HuH-7 (cell line): ENCODE measurements at regions not wholly inside any gene's neighbourhood (a gene's known extent, or its start where the extent isn't known, plus 50 kb on each side); places are given as distances from the start of the nearest gene placed in this dataset.
"Not testable (repeated sequence)": the region's sequence is repeated elsewhere in the genome, so short reads cannot be mapped to it uniquely, and the experiment has no call there.

ENCODE experiments used
- DNase-seq: peaks from one replicate; pipeline ENCODE4 v3.0.0; 2011; ENCODE audit warnings: low spot score

DNA sequence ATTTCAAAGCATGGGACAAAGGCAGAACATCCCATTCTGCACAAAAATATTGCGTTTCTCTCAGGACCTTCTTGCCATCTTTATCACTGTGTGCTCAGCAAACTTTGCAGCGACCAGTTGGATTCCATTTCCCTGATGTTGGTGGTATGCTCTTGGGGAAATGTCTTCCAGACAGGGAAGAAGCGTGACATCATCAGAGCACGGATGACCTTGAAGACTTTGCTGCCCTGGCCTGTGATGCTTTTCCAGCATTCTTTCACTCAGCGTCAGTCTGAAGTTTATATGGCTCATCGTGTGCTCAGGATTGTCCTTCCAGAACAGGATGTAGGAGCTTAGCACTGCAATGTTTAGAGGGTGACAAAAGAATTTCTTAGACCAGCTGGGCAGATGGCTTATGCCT, 131.4 kb upstream of the F3 start:
- DNase-seq, result no peak

DNA sequence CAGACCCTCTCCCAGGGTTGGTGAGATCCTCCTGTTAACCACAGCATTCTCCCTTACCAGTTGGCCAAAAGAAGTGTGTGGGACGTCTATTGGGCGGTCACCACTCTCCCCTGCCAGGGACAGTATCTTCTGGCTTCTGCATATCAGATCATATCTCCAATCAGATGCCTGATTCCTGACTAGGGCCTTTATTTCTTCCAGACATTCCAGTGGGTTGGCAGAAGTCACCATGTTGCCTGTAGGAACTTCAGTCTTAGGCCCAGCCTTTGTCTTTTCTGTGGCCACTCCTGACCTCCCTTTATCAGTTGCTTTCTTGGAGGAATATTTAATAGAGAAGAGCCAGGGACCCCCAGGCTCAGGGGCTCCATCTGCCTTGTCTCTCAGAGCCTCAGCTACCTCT, 130.4 kb upstream of the F3 start:
- DNase-seq, result no peak

DNA sequence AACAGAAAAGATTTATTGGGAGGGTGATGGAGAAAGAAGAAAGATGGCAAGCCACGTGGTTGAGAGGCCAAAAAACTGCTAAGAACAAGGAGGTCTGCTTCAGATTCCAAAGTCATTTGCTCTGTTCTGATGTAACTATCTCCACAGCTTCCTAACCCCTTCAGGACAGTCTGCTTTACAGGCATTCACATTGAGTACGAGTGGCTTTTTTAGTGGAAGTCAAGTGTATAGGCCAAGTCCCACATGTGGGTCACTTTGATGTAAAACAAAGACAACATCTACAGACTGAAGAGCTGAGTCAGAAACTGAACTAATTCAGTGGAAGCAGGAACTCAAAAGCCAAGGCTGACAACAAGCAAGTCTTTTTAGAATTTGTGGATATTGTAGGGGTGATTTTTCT, 128.7 kb upstream of the F3 start:
- no peak for DNase-seq

DNA sequence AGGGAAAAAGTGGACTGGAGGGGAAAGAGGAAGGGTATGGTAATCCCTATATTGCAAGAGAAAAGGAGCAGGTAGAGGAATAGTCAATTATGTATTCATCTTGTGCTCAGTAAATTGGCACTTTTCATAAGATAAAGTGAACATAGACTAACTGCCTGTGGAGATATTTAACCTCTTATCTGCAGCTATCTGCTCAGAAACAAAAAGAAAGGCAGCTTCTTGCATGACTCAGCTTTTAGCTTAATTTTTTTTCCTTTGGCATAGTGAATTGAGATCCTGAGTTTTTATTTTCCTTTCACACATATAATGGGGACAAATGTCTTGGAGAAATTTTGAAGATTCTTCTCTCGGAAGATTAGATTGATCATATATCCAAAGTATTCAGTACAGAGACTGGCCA, 127.6 kb upstream of the F3 start:
- no peak for DNase-seq

DNA sequence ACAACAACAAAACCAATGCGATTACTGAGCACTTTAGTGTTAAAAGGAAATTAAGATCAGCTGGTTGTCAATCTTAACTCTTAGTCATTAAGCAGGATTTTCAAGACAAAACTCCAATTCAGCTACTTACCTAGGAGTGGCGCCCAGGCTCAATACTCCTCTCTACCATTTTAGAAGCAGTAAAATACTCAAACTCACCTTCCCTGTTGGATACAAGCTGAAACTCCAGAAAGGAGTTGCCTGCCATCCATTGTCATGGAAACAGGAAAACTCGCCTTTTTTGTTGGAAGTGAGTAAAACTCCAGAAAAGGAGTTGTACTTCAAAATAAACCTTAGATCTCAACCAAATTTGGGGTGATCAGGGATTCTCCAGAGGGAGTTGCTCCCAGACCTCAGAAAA, 127.0 kb upstream of the F3 start:
- no peak for DNase-seq

DNA sequence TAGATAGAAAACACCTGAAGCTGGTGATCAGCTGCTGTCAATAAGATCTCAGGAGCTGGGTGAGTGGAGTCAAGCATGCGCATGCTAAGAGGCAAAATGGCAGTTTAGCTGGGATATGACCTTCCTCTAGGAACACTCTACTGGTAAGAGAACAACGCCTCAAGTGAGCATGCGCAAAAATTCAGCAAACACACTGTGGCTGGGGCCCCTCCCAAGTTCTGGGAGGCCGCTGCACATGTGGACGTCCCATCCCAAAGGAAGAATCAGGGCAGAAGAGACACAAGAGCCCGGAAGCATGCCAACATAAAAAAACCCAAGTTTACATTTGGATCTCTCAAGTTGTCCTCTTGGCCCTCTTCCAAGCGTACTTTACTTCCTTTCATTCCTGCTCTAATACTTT, 126.3 kb upstream of the F3 start:
- DNase-seq, result no peak

DNA sequence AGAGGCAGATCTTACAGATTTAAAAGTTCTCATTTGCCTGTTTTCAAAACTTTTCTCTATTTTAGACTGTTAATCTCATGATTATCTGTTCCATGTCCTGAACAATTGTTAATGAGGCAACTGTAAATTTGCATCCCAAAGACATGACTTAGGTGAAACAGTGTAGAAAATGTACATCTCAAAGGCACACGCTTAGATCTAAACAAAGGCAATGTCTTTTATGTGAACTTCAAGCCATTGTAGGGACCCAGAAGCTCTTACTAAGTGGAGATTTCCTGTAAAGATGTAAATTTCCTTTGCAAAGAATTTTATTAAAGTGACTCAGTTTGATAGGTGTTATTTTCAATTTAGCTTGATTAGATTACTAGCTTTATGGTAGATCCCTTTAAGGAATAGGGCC, 125.2 kb upstream of the F3 start:
- DNase-seq, result no peak

DNA sequence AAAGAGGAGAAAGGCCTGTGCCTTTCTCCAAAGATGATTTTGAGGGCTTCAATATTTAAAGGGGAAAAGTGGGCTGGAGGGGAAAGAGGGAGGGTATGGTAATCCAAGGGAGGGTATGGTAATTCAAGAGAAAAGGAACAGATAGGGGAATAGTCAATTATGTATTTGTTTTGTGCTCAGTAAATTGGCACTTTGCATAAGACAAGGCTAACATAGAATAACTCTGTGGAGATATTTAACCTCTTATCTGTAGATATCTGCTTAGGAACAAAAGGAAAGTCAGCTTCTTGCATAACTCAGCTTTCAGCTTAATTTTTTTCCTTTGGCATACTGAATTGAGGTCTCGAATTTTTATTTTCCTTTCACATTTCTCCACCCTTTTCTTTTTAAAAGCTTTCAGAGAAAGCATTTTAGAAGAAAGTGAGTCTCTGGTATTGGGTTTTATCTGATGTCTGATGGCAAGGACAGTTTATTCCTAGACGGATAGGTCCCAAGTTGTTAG, 119.9 kb upstream of the F3 start:
- DNase-seq, result no peak

DNA sequence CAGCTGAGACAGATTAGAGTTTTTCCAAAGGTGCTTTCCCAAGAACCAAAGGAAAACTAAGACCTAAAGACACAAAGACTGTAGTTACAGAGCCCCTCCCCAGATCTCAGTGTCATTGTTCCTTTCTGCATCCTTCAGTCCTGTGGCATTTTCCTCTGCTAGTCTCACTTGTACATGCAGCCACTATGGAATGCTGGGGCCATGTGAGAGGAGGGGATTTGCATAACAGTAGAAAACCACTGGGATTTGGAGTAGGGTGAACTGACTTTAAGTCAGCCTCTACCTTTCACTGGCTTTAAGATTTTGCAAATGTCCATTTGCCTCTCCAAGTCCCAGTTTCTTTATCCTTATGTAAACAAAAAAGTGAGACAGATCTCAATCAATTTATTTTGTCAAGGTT, 119.4 kb upstream of the F3 start:
- DNase-seq, result no peak

DNA sequence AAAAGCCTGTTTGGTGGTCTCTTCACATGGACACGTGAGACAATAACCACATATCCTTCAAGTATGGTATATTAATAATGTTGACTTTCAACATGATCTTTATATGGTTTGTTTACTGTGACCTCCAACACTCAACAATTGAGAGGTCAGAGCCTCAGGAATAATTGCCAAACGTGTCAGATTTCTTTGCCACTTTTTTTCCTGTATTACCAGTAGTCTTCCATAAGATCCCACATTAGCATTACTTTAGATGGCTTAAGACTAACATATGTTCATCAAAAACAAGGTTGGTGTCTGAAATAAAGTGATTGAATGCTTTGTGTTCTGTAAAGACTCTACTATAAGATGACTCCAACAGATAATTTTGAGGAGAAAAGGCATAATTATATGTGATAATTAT, 118.7 kb upstream of the F3 start:
- DNase-seq, result no peak

DNA sequence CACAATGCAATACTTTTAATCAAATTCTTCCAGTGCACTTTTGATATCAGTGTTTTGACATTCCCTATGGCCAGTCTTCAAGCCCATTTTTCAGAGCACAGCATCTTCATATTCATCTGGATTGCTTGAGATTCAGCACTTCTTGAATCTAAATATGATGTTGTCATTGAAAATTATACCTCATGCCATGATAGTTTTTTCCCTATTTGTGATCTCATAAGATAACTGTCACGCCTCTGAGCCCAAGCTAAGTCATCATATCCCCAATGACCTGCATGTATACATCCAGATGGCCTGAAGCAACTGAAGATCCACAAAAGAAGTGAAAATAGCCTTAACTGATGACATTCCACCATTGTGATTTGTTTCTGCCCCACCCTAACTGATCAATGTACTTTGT, 117.6 kb upstream of the F3 start:
- not testable (repeated sequence) for DNase-seq

DNA sequence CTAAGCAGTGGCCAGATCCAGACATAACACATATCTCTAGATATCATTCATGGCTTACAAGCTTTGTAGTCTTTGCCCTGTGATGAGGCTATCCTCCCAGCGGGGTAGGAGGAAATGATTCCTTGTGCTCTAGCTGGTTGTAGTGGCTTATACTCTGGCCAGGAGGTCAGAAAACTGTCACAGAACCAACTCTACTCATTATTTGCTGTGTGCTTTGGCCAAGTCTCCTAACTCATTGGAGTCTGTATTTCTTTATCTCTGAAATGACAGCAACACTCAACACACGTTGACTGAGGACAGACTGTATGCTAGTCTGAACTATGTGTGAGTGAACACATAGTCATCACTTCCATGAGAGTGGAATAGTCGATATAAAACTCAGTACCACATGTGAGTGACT, 116.7 kb upstream of the F3 start:
- DNase-seq, result peak; percentile 34

DNA sequence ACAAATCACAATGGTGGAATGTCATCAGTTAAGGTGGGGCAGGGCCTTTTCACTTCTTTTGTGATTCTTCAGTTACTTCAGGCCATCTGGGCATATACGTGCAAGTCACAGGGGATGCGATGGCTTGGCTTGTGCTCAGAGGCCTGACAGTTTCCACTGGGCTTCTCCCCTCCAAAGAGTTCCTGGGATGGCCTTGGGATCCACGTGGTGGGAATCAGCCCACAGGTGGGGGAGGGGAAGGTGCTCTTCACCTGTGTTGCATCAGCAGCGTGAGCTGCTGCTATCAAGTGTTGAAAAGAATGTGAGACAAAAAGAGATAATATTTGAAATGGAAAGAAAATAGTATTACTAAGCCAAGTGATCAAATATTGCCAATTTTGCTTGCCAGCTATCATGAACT, 116.2 kb upstream of the F3 start:
- DNase-seq, result not testable (repeated sequence)

DNA sequence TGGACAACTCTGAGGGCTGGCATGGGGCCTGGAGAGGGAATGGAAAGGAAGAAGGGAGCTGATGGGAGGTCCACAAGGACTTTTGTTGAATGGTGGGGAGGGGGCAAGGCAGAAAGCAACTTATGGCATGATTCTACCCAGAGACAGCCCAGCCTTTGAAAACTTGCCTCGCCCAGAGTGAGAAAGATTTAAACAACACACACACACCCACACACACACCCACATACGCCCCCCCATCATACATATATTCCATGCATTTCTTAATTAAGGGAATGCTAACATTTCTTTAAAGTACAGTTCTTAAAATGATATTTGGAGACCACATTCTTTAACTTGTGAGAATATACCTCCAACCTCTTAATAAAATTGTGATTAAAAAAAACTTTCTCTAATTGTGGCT, 115.4 kb upstream of the F3 start:
- DNase-seq, result no peak

DNA sequence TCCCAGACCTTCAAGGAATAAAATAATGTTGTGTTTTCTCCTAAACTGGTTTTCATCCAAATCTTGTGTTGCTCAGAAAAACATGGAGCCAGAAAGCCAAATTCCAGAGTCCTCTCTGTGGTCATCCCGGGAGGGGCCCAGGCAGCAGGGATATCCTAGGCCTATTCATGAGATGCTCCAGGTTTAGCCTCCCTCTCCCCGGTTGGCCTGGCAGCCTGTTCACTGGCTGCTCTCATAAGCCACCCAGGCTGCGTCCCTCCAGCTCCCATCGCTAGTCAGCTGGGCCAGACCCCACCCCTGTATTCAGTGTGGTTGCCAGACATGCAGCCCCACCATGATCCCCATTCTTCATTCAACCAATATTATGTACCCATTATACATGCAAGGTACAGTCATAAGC, 113.4 kb upstream of the F3 start:
- DNase-seq, result no peak

DNA sequence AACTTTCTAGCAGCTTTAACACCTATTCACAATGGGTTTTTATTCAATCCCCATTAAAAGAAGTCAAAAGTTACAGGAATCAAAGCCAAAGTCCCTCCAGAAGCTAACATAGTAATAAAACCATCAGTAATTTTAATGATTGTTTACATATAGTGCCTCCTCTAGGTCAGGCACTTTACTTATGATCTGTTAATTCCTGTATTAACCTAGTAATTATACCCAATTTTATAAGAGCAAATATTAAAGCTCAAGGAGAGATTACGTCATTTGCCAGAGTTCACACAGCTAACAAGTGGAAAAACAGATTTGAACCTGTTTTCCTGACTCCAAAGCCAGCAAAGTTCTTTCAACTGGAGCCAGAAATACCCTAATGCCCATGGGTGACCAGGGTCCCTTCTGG, 112.9 kb upstream of the F3 start:
- DNase-seq, result no peak

DNA sequence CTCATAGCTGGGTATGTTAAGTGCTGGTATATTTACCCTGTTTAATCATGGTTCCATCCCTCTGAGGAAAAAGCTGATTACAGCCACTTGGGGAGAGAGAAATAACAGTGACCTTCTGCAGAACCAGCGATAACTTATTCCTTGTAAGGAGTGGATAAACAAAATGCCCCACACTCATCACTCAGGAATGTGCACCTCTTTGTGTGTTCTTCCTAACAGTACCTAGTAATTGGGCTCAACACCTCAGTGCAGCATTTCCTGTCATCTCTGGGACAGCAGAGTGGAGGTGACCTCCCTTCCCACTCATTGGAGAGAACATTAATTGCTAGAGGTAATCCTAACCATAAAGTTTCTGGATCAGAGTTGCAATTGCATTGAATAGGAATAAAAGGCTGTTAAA, 112.5 kb upstream of the F3 start:
- no peak for DNase-seq

DNA sequence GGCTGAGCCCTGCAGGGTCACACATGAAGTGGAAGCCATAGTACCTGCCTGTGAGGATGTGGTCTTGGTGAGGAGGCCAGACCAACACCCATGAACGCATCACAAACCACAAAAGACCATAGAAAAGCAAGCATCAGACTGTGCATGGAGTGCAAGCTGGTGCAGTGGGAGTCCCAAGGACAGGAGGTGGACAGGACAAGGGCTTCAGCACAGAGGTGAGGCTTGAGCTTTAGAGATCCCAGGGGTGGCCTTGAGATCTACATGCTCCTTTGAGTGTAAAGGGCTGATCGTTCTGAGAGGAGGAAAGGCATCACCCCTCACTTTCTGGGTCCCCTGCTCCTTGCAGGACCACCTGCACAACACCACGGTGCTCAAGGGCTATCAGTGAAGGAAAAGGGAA, 111.9 kb upstream of the F3 start:
- DNase-seq, result no peak

DNA sequence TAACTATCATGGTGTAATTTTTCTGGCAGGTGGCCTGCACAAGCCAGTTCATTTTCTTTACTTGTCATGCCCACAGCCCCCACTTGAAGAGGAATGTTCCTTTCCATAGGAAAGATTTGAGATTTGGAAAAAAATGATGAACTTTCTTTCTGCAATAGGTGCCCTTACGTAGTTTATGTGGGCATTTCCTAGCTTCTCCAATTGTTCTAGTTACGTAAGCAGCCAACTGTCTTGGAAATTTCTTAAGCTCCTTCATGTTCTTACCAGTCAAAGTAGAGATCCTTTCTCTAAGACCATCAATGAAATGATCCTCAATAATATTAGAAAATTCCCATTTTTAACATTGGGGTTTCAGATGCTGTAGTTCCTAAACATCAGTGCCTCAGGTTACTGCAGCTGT, 109.5 kb upstream of the F3 start:
- no peak for DNase-seq

DNA sequence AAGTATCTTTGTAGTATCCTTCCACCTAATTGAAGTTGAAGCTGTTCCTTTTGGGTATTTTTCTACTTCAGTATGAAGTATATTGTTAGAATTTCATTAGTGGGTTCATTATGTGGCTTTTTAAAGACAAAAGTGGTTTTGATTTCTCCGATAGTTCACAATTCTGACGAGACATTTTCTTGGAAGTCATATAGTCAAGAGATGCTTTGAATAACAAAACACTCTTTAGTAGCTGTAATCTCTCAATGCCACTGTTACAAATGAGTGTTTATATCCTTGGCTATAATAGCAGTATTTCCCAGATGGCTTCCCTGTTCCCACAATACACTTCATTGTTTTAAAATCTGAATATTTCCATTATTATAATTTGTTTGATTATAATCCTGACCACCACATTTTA, 108.7 kb upstream of the F3 start:
- DNase-seq, result no peak

DNA sequence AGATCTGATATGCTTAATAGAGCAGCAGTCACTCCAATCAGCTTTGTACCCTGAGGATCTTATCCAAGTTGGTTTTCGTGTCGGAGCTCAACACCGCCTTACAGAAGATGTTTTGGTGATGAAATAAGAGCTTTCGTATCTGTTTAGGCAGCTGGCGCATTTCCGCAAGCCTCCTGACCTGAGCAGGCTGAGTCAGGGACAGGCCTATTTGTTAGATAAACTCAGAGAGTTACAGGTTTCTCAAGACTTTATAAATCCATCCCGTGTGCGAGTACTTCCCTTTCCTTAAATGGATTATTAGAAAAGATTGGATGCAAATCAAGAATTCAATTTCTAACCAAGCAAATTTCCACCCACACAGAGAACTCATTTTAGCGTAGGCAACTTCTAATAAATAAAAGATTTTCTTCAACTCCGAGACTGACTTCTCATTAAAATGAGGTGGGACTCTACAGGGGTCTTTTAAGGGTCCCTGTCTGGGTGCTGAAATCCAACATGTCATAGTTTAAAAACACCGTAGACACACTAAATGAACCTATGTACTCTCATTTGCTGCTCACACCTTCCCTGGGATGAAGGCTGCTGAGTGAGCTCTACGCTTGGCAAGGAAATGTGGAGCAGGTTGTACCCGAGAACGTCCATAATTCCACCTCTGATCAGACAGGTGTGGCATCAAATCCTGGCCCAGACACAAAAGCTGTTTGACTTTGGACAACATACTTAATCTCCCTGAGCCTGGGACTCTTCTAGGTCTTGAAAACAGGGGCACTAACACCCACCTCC, 106.9 kb upstream of the F3 start:
- no peak for DNase-seq

DNA sequence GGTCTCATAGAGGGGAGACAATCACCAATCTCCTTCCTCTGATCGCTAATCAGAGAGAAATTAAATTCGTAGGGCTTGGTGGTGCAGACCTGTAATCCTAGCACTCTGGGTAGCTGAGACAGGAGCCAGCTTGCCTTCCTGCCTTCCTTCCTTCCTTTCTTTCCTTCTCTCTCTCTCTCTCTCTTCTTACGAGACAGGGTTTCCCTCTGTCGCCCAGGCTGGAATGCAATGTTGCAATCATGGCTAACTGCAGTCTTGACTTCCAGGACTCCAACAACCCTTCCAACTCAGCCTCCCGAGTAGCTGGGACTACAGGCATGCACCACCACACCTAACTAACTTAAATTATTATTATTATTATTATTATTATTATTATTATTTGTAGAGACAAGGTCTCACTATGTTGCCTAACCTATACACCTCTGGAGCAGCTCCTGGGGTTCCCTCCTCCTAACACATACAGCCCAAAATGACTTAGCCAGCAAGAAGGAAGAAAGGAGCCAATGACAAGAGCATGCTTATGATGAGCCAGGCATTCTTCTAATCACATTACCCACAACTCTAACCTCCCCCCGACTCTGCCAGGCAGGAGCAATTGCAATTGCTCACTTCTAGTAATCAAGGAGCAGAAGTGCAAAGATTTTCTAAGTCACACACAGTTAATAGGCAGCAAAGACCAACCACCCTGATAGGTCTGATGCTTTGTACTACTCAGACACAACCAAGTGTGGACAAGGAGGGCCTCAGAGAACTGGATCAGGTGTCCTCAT, 105.4 kb upstream of the F3 start:
- DNase-seq, result no peak

DNA sequence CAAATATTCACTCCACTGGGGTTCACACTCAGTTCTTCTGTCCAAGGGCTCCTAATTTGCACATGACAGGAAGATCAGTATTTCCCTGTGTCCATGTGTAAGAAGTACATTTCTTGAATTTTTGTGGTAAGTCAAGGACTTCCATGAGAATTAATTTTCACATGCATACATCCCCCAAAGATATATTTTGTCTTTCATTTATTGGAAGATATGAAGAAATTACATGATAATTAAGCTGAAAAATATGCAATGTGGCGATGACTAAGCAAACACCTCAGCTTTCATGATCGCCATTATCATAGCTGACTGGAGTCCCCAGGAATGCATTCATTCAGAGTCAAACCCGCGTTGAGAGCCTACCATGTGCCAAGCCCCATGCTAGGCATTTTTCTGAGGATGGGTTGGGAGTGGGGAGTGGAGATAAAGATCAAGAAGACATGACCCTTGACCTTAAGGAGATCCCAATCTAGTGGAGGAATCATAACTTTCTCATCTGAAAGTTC, 104.6 kb upstream of the F3 start:
- no peak for DNase-seq

DNA sequence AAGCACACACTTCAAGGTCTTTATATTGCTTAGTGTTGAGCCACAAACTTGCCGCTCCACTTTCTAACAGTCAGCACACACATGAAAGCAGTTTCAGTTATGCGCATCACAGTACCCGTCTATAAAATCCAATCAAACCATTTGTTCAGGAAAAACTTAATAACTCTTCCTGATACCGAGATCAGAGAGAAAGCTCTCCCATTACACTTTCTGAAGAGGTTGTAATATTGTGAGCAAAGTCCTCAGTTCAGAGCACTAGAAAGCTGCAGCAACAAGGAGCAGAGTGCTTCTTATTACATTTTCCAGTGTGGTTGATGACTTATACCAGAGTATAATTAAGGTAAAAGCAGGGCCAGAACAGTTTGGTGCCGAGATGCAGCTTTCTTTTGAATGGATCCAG, 102.8 kb upstream of the F3 start:
- DNase-seq, result no peak
